ENCODE measurements at regions not wholly inside any gene's neighbourhood (a gene's known extent, or its start where the extent isn't known, plus 50 kb on each side); places are given as distances from the start of the nearest gene placed in this dataset.

DNA sequence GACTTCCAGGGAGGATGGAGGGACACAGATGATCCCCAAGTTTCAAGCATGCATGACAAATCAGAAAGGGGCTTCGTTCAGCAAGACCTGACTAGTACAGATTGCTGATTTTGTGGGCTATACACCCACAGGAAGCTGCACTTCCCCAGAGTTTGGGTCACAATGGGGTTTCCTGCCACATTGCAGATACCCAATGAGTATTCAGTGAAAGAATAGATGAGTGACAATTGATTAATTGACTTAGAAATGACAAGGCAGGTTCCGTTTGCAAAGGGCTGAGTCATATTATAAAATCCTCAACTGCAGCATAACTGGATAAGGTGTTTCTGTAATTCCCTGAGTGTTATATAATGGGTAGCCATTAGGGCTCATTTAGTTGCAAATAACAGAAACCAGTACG, 146.6 kb upstream of the TBL1X start:
- TF ChIP-seq, protein P1, sequence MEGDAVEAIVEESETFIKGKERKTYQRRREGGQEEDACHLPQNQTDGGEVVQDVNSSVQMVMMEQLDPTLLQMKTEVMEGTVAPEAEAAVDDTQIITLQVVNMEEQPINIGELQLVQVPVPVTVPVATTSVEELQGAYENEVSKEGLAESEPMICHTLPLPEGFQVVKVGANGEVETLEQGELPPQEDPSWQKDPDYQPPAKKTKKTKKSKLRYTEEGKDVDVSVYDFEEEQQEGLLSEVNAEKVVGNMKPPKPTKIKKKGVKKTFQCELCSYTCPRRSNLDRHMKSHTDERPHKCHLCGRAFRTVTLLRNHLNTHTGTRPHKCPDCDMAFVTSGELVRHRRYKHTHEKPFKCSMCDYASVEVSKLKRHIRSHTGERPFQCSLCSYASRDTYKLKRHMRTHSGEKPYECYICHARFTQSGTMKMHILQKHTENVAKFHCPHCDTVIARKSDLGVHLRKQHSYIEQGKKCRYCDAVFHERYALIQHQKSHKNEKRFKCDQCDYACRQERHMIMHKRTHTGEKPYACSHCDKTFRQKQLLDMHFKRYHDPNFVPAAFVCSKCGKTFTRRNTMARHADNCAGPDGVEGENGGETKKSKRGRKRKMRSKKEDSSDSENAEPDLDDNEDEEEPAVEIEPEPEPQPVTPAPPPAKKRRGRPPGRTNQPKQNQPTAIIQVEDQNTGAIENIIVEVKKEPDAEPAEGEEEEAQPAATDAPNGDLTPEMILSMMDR (IDR thresholded peaks at IDR 0.05; ENCODE audit: low read depth, low read length), result no peak
- Histone ChIP-seq H3K4me1 (no peaks in the 10 kb centered on the region), H3K36me3 (no peaks in the 10 kb centered on the region), H3K27me3 (no peaks in the 10 kb centered on the region), H3K9me3 (no peaks in the 10 kb centered on the region), H3K4me3 (ENCODE audit: low read depth, low read length) (no peak overlapping the region)
- no peak for DNase-seq

DNA sequence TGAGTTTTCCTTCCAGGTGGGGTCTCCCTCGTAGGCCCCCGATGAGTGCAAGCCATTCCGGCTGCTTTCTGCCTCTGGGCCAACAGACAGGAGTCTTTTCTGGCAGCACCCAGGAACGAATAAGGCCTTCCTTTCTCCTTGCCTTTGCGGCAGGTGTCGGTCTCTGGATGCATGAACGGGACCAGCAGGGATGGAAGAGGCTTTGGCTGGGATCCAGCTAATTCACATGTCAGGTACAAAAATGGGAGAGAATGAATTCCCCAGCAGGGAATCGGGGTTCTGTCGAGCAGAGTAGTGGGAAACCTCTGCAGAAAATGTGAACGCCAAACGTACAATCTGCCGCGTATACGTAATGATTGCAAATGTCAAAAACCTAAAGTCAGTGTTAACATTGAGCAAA, 146.1 kb upstream of the TBL1X start:
- no peaks in the 10 kb centered on the region for H3K9me3 ChIP-seq
- no peaks in the 10 kb centered on the region for H3K4me1 ChIP-seq
- TF ChIP-seq, protein P1 (IDR thresholded peaks at IDR 0.05; ENCODE audit: low read depth, low read length), result no peak
- H3K36me3 ChIP-seq, result no peaks in the 10 kb centered on the region
- H3K4me3 ChIP-seq (ENCODE audit: low read depth, low read length), result no peak overlapping the region
- DNase-seq, result no peak
- H3K27me3 ChIP-seq, result no peaks in the 10 kb centered on the region

DNA sequence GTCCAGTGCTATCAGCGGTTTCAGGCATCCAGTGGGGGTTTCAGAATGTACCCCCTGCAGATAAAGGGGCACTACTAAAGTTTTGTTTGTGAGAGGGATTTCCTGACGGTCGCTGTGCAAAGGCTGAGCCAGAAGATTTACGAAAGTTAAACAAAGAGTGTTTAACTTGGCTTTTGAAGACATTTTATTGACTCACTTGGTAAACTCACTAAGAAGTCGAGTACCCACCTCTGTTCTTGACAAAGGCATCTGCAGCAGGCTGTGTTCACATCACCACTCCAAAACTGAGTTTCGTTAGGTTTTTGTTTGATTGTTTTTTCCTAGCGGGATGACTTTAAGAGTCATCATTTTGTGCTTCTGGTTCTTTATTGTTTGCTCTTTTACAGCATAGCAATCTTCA, 143.9 kb upstream of the TBL1X start:
- no peak overlapping the region for H3K4me3 ChIP-seq (ENCODE audit: low read depth, low read length)
- H3K36me3 ChIP-seq, result no peaks in the 10 kb centered on the region
- H3K9me3 ChIP-seq, result no peaks in the 10 kb centered on the region
- DNase-seq, result no peak
- no peaks in the 10 kb centered on the region for H3K27me3 ChIP-seq
- no peaks in the 10 kb centered on the region for H3K4me1 ChIP-seq
- TF ChIP-seq, protein P1 (IDR thresholded peaks at IDR 0.05; ENCODE audit: low read depth, low read length), result no peak

DNA sequence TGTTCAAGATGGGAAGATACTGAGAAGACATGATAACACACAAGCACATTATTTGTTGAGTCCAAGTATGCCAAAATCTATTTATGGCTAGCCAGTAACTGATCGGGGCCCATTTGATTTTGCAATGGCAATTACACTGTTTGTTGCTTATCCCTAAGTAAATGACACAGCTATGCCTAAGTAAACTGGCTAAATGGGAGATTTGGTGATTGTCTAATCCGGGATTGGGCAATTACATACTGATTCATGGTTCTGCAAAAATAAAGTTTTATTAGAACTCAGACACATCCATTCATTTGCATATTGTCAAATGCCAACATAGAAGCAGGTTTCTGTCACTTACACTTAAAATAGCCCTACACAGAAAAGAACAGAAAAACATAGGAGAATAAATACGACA, 140.2 kb upstream of the TBL1X start:
- TF ChIP-seq, protein P1 (IDR thresholded peaks at IDR 0.05; ENCODE audit: low read depth, low read length), result no peak
- Histone ChIP-seq H3K4me3 (ENCODE audit: low read depth, low read length) (no peak overlapping the region), H3K27me3 (no peaks in the 10 kb centered on the region), H3K9me3 (no peaks in the 10 kb centered on the region), H3K36me3 (no peaks in the 10 kb centered on the region), H3K4me1 (no peaks in the 10 kb centered on the region)
- no peak for DNase-seq

DNA sequence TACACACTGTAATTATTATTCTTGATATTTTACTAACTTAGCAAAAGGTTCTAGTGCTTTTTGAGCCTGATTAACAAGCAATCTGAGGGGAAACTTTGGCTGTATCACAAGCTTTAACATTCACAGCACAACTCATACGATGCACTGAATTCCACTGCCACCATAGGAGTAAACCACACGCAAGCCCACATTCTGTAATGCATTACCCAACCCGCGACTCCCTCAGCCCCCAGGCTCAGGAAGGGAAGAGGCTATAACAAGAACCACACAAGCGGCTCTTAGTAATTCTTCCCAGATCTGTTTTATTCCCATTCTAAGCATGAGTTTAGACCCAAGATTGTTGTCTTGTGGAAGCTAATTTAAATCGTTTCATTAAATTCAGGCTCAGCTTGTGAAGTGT, 138.5 kb upstream of the TBL1X start:
- H3K9me3 ChIP-seq, result no peaks in the 10 kb centered on the region
- no peaks in the 10 kb centered on the region for H3K4me1 ChIP-seq
- no peak overlapping the region for H3K4me3 ChIP-seq (ENCODE audit: low read depth, low read length)
- H3K36me3 ChIP-seq, result no peaks in the 10 kb centered on the region
- TF ChIP-seq, protein P1 (IDR thresholded peaks at IDR 0.05; ENCODE audit: low read depth, low read length), result no peak
- DNase-seq, result no peak
- H3K27me3 ChIP-seq, result no peaks in the 10 kb centered on the region

DNA sequence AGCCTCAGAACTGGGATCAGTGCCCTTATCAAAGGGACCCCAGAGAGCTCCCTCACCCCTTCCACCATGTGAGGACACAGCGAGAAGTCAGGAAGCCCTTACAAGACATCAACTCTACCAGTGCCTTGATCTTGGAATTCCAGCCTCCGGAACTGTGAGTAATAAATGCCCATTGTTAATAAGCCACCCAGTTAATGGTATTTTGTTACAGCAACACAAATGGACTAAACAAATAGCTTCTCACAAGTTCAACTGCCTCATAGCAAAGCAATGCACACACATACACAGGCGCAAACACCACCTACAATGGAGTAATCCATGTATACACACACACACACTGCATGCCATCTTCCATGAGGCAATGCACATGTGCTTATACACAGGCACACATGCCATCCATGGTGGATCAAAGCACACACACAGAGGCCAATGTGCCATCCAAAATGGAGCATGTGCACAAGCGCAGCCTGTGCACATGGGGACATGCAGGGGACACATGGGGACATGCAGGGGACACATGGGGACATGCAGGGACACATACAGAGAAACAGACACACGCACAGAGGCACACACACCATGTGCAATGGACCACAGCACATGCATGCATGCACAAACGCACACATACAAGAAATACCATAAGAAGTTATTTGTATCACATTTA, 137.6 kb upstream of the TBL1X start:
- Histone ChIP-seq H3K9me3 (no peaks in the 10 kb centered on the region), H3K4me1 (no peaks in the 10 kb centered on the region), H3K36me3 (no peaks in the 10 kb centered on the region), H3K27me3 (no peaks in the 10 kb centered on the region), H3K4me3 (ENCODE audit: low read depth, low read length) (no peak overlapping the region)
- no peak for DNase-seq
- TF ChIP-seq, protein P1 (IDR thresholded peaks at IDR 0.05; ENCODE audit: low read depth, low read length), result no peak
